NCI-H1694 treated with DMSO at 0.1 percent for 48 hours (cell line): ENCODE measurements at regions not wholly inside any gene's neighbourhood (a gene's known extent, or its start where the extent isn't known, plus 50 kb on each side); places are given as distances from the start of the nearest gene placed in this dataset.

ENCODE experiments used
- DNase-seq: peaks from one replicate; lab custom pipeline; 2025; lab: John Stamatoyannopoulos, UW

DNA sequence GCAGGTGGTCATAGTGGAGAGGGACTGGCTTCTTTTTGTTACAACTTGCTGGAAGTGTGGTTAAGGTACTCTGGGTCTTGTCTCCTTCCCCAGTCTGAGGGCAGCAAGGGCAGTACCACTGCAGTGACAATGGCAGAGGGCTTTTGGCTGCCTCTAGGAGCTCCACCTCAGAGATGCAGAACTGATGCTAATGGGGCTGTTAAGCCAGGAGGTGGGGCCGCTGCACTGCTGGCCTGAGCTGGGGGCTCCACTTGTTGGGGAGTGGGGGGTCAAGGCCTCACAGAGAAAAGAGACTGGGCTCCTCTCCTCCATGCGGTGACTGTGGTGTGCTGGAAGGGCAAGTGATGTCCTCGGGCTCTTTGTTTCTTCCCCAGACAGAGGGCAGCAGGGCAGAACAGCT lies 135.7 kb downstream of the DSEL start:
- no peak for DNase-seq

DNA sequence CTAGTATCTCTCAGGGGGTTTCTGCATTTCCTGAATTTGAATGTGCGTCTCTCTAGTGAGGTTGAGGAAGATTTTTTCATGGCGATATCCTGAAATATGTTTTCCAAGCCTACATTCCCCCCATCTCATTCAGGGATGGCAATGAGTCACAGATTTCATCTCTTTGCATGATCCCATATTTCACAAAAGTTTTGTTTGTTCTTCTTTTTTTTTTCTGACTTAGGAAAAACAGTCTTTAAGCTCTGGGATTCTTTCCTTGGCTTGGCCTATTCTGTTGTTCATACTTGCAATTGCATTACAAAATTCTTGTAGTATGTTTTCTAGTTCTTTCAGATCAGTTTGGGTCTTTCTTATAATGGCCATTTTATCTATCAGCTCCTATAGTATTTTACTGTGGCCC lies 136.5 kb downstream of the DSEL start:
- DNase-seq: no peak

DNA sequence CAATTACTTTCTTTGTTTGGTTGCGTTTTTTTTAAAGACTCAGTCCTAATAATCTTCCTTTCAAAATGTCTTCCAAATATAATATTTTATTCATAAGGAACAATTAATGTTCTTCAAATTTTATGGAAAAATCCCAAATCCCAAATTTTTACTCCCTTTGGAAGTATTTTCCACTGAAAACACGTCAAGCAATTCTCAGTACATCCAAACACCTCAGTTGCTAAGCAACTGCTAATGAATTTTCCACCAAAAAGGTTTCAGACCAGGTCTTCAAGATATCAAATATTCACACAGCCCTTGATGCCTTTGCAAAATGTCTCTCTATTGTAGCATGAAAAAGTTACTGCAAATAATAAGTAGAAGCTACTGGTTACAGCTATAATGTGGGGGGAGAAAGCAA lies 140.1 kb downstream of the DSEL start:
- no peak for DNase-seq

GRCh38 chr18:67373636-67374035 lies 142.9 kb downstream of the DSEL start:
- DNase-seq: no peak

DNA sequence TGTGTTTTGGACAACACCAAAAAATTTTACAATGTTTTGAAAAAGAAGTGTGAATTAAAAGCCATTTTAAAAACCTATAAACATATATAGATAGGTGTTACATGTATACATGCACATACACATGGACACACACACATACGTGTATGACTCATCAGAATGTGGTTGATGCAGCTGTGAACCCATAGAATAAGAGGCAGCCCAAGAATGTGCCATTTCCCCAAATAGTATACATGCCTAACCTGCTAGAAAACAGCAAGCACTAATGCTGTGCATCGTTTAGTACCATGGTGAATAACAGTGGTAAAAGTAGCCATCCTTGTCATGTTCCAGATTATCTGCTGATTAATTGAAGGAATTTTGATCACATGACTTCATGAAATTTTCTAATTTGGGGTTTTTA lies 149.0 kb downstream of the DSEL start:
- DNase-seq: no peak

- DNase-seq: no peak
Observed at GRCh38 chr18:67363694-67364093, 152.8 kb downstream of the DSEL start.

GRCh38 chr18:67362906-67363305 lies 153.6 kb downstream of the DSEL start:
- no peak for DNase-seq

GRCh38 chr18:67359873-67360838 lies 156.4 kb downstream of the DSEL start:
- DNase-seq: no peak

GRCh38 chr18:67358947-67359346 lies 157.6 kb downstream of the DSEL start:
- DNase-seq: no peak

GRCh38 chr18:67354692-67355091 lies 161.8 kb downstream of the DSEL start:
- DNase-seq: no peak

DNA sequence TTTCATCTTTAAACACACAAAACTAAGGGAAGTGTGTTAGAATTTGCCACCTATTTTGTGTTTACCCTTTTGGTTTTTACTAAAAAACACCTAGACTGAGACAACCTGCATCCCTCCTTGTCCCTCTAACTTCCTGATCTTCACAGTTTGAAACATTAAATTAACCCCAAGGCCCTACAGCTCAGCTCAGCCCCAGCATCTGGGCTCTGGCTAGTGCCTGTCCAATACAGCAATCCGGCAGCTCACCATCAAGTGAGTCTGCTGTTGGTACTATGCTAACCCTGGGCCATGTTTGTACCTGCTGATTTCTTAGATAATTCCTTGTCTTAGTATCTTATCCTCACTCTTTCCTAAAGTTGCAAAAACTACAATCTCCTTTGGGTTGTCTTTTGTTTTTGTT lies 162.4 kb downstream of the DSEL start:
- no peak for DNase-seq

- DNase-seq: no peak
Observed at GRCh38 chr18:67347438-67347837, 169.1 kb downstream of the DSEL start.

- DNase-seq: no peak
Observed at GRCh38 chr18:67342159-67342558, 174.4 kb downstream of the DSEL start.

- no peak for DNase-seq
Observed at GRCh38 chr18:67337696-67338095, 178.8 kb downstream of the DSEL start.

DNA sequence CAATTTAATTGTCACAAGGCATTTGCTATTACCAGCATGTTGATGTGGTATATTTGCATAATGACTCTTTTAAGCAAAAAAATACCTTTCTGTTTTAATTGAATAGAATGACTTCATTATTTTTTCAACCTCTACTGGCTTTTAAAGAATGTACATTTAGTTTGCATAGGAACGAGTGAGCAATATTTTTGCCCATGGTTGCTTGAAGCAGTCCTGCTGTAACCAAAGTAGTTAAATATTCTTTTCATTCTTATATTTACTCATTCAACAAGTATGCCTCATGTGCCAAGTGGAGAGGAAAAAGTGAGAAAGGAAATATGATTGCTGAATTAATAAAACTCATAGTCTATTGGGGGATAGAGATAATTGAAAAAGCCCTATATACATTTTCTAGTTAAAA lies 184.7 kb downstream of the DSEL start:
- DNase-seq: no peak

DNA sequence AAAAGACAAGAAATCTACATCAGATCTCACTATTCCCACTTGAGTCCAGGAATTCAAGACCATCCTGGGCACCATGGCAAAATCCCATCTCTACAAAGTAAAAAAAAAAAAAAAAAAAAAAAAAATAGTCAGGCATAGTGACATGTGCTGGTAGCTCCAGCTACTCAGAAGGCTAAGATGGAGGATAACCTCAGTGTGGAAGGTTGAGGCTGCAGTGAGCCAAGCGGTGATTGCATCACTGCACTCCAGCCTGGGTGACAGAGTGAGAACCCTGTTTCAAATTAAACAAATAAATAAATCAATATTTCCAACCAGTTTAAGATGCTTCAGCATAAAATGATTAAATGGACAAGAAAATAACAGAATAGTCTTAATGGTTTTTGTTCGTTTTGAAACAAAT lies 197.4 kb downstream of the DSEL start:
- DNase-seq: no peak

GRCh38 chr18:67318651-67319050 lies 197.9 kb downstream of the DSEL start:
- no peak for DNase-seq

DNA sequence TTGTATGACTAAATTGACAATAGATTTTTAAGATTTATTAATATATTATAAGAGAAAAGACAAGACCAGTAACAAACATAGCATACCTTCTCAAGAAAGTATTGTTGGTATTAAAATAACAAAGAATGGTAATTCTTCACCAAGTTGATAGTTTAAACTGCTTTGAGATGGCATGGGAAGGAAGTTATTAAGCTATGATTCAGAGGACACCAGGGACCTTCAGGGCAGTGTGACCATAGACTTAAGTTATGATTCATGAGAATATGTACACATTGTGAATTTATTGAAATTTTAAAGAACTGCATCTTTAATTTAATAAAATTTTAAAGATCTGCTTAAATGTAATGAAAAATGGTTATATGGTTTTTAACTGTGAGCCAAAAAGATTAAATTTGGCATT lies 205.7 kb downstream of the DSEL start:
- no peak for DNase-seq

- no peak for DNase-seq
Observed at GRCh38 chr18:67308819-67309218, 207.7 kb downstream of the DSEL start.

DNA sequence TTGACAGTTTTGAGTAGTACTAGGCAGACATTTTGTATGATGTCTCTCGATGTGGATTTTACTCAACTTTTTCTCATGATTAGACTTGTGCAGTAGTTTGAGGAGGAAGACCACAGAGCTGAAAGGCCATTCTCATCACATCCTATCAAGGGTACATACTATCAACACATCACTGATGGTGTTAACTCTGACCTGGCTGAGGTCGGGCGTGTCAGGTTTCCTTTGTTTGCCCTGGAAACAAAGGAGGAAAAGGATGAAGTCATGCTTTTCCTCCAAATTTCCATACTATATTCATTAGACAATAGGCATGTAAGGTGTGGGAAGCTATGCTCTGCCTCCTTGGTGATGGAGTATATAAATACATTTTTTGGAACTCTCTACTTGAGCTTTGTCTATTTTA lies 211.1 kb downstream of the DSEL start:
- DNase-seq: no peak

DNA sequence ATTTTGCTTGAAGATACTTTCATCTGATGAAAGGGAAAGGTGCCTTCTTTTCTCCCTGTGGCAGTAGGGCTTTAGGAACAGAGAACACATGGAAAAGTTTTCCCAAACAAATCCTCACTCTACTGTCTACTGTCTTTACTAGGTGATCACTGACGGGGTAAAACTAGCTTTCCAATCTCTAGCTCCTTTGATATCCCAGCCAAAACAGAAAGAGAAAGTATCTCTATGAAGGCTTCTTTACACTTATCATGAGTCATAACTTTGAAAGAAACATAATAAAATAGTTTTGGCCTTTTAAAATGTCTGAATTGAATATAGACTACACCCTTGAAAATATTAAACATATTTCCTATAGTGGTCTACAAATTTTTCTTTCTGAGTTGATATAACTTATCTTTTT lies 214.5 kb downstream of the DSEL start:
- DNase-seq: no peak

DNA sequence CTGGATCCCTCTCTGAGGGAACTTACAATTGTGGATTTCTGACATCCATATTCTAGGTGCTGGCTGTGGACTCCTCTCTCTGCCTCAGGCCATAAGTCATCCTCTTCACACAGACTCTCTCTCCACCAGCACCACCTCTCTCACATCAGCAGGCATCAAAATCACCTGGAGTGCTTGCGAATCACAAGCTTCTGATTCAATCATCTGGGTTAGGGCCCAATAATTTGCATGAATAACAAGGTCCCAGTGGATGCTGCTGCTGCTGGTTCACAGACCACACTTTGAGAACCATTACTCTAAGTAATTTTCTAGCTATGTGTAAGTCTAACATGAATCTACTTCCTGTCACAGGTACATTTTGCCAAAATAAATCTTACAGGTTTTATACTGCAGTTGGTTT lies 214.9 kb downstream of the DSEL start:
- DNase-seq: no peak

GRCh38 chr18:67300498-67300897 lies 216.0 kb downstream of the DSEL start:
- no peak for DNase-seq

GRCh38 chr18:67292814-67293213 lies 223.7 kb downstream of the DSEL start:
- no peak for DNase-seq
